Islet of Langerhans (tissue), 1 donor: ENCODE measurements at regions not wholly inside any gene's neighbourhood (a gene's known extent, or its start where the extent isn't known, plus 50 kb on each side); places are given as distances from the start of the nearest gene placed in this dataset.

ENCODE experiments used
- FAIRE-seq: peaks from one replicate; lab custom pipeline; 2011; peaks lifted over from hg19 to GRCh38; lab: Jason Lieb, UNC

DNA sequence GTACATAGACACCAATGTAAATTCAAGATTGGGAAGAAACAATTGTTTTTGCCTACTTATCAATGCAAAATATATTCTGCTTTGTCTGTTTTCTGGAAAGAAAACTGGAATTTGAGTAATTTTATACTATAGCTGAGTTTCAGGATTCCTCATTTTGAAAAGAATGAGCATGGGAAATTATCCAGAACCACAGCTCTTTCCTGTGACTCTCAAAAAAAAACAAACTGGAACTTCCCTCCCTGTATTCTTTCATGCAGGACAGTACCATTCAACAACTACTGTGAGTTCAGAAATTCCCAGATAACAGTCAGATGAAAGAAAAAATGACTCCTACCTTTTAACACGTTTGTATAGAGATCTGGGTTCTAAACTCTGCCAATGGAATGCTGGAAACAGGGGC, 372.4 kb downstream of the TGFB2 start:
- no peak for FAIRE-seq

DNA sequence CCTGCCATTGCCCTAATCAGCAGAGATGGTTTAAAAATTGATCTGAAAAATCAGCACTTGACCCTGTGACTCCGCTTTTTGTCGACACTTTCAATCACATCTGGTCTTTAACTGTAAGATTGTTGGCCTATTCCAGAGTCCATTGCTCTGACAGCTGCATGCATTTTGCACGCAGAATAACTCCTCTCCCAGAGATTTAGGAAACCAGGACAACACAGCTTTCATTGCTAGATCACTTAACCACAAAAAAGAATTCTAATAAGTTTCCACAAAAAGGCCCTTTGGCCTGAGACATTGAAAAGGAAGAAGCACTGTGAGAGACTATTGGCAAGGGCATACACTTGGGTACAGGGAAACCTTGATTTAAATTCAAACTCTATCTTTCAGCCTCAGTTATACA, 373.1 kb downstream of the TGFB2 start:
- FAIRE-seq = no peak

GRCh38 chr1:218718977-218719376, 373.8 kb downstream of the TGFB2 start:
- FAIRE-seq = no peak

- no peak for FAIRE-seq
Observed at GRCh38 chr1:218728898-218729565, 383.9 kb downstream of the TGFB2 start.

- FAIRE-seq = no peak
Observed at GRCh38 chr1:218735436-218736032, 390.4 kb downstream of the TGFB2 start.

GRCh38 chr1:218739426-218739825, 394.3 kb downstream of the TGFB2 start:
- FAIRE-seq = no peak

DNA sequence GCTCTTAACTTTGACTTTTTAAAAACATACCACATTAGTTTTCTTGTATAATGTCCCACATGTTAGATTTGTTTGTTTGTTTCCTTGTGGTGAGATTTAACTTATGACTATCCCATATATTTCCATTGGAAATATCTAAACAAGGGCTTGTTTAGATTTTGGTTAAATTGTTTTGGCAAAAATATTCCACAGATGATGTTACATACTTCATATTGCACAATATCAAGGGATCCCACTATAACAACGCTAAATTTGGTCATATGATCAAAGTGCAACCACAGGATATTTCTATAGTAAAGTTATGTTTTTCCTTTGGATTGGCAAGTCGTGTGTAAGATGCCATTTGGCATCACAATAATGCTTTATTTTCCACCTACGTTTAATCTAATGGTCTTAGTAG, 396.7 kb downstream of the TGFB2 start:
- no peak for FAIRE-seq

DNA sequence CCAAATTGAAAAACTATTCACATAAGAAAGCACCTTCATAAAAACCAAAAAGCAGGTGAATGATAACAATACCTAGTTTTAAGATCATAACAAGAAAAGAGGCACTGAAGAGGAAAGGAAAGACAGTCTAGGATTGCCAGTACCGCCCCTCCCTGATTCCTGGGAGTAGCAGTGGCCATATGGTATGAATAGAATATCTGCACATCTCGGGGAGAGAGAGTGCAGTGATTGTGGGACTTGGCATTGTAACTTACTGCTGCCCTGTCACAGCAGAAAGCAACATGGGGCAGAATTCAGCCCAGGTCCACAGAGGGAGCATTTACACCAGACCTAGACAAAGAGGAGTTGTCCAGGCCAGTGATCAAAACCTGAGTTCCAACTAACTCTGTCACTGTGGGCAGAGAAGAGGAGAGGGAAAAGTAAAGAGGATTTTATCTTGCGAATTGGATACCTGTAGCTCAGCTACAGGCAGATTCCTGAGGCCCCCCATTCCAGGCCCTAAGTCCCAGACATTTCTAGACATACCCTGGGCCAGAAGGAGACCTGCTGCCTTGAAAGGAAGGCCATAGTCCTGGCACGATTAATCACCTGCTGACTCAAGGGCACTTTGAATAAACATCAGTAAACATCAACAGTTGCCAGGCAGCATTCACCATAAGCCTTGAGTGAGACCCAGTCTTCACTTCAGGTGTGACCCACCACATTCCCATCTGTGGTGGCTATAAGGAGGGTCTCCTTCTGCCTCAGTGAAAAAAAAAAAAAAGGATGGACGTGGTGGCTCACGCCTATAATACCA, 397.5 kb downstream of the TGFB2 start:
- FAIRE-seq = no peak

GRCh38 chr1:218743861-218744505, 398.8 kb downstream of the TGFB2 start:
- FAIRE-seq = no peak

DNA sequence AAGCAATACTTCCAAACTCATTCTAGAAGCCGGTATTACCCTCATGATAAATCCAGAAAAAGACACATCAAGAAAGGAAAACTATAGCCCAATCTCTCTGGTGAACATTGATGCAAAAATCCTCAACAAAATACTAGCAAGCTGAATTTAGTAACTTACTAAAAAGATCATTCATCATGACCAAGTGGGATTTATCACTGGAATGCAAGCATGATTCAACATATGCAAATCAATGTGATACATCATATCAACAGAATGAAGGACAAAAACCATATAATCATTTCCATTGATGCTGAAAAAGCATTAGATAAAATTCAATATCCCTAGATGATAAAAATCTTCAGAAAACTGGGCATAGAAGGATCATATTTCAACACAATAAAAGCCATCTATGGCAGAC, 402.9 kb downstream of the TGFB2 start:
- no peak for FAIRE-seq

- no peak for FAIRE-seq
Observed at GRCh38 chr1:218750216-218750970, 405.3 kb downstream of the TGFB2 start.

- no peak for FAIRE-seq
Observed at GRCh38 chr1:218751208-218751948, 406.2 kb downstream of the TGFB2 start.

- no peak for FAIRE-seq
Observed at GRCh38 chr1:218752126-218752525, 407.0 kb downstream of the TGFB2 start.

- no peak for FAIRE-seq
Observed at GRCh38 chr1:218754477-218754876, 409.3 kb downstream of the TGFB2 start.

GRCh38 chr1:218755128-218755527, 410.0 kb downstream of the TGFB2 start:
- no peak for FAIRE-seq

DNA sequence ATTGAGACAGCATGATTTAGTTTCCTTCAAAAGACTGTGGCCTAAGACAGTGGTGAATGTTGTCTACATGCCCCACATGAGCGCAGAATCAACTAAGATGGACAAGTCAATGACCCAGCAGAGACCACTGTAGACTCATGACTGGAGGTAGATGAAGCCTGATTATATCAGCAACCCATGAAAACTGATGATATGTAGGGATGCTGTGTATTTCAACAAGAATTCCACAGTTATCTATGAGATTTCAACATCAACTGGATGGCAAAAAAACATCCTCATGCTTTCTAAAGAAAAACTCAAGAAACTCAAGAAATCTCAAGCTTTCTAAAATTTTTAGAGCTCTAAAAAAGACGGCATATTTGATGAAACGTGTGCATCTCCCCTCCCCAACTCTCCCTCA, 413.9 kb upstream of the LYPLAL1 start:
- no peak for FAIRE-seq

- FAIRE-seq = no peak
Observed at GRCh38 chr1:218760601-218761570, 412.8 kb upstream of the LYPLAL1 start.

- FAIRE-seq = no peak
Observed at GRCh38 chr1:218763538-218763937, 410.1 kb upstream of the LYPLAL1 start.

DNA sequence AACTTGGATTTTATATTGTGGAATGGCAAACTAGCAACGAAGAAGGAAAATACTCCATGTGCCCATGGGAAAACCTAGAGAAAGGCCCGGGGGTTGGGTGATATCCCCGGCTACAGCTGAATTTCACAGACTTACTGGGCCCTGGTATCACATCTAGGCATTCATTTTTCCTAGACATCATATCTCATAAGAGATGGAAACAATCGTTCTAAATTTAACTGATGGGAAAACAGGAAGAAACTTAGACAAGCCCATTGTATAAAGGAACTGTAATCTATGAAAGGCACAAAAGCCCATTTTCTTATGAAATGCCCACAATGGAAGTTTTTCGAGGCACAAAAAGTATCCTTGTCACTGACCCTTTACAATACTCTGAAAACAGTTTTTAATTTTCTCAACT, 407.9 kb upstream of the LYPLAL1 start:
- FAIRE-seq = no peak

- FAIRE-seq = no peak
Observed at GRCh38 chr1:218771931-218772330, 401.7 kb upstream of the LYPLAL1 start.
